ENCODE measurements at regions not wholly inside any gene's neighbourhood (a gene's known extent, or its start where the extent isn't known, plus 50 kb on each side); places are given as distances from the start of the nearest gene placed in this dataset.

GRCh38 chr9:78893774-78894401, 597.0 kb downstream of the PSAT1 start:
- TF ChIP-seq CTCF (IDR thresholded peaks at IDR 0.05; ENCODE audit: low read depth, low read length) = no peak
- no peaks in the 10 kb centered on the region for H3K36me3 ChIP-seq
- H3K9me3 ChIP-seq (ENCODE audit: low read depth) = no peaks in the 10 kb centered on the region
- H3K27ac ChIP-seq = no peak overlapping the region
- no peaks in the 10 kb centered on the region for H3K27me3 ChIP-seq
- H3K4me1 ChIP-seq (ENCODE audit: low read depth) = no peaks in the 10 kb centered on the region
- H3K4me3 ChIP-seq = no peak overlapping the region
- DNase-seq (ENCODE audit: low read depth in 1 of 2, low spot score in 1 of 2) = no peak

GRCh38 chr9:78896479-78896878, 599.6 kb downstream of the PSAT1 start:
- no peak overlapping the region for H3K4me3 ChIP-seq
- H3K9me3 ChIP-seq (ENCODE audit: low read depth) = no peaks in the 10 kb centered on the region
- no peak for TF ChIP-seq CTCF (IDR thresholded peaks at IDR 0.05; ENCODE audit: low read depth, low read length)
- no peak overlapping the region for H3K27ac ChIP-seq
- H3K36me3 ChIP-seq = no peaks in the 10 kb centered on the region
- no peaks in the 10 kb centered on the region for H3K4me1 ChIP-seq (ENCODE audit: low read depth)
- DNase-seq (ENCODE audit: low read depth in 1 of 2, low spot score in 1 of 2) = no peak
- no peaks in the 10 kb centered on the region for H3K27me3 ChIP-seq

- Histone ChIP-seq H3K4me3 (no peak overlapping the region), H3K36me3 (no peaks in the 10 kb centered on the region), H3K9me3 (ENCODE audit: low read depth) (no peaks in the 10 kb centered on the region), H3K27me3 (no peaks in the 10 kb centered on the region), H3K4me1 (ENCODE audit: low read depth) (no peaks in the 10 kb centered on the region), H3K27ac (no peak overlapping the region)
- TF ChIP-seq CTCF (IDR thresholded peaks at IDR 0.05; ENCODE audit: low read depth, low read length) = no peak
- DNase-seq (ENCODE audit: low read depth in 1 of 2, low spot score in 1 of 2) = no peak
Observed at GRCh38 chr9:78898234-78898633, 601.3 kb downstream of the PSAT1 start.

GRCh38 chr9:78899006-78899405, 602.1 kb downstream of the PSAT1 start:
- Histone ChIP-seq H3K4me3 (no peak overlapping the region), H3K27ac (no peak overlapping the region)
- TF ChIP-seq CTCF (IDR thresholded peaks at IDR 0.05; ENCODE audit: low read depth, low read length) = no peak

GRCh38 chr9:78900500-78900899, 603.6 kb downstream of the PSAT1 start:
- Histone ChIP-seq H3K9me3 (ENCODE audit: low read depth) (no peaks in the 10 kb centered on the region), H3K36me3 (no peaks in the 10 kb centered on the region), H3K27me3 (no peaks in the 10 kb centered on the region), H3K4me1 (ENCODE audit: low read depth) (no peaks in the 10 kb centered on the region), H3K27ac (no peak overlapping the region), H3K4me3 (no peak overlapping the region)
- peak in 1 of 2 donors; percentile 9 for DNase-seq (ENCODE audit: low read depth in 1 of 2, low spot score in 1 of 2)
- no peak for TF ChIP-seq CTCF (IDR thresholded peaks at IDR 0.05; ENCODE audit: low read depth, low read length)

More at GRCh38 chr9:78899006-78899405, 602.1 kb downstream of the PSAT1 start:
- no peak for DNase-seq (ENCODE audit: low read depth in 1 of 2, low spot score in 1 of 2)
- H3K36me3 ChIP-seq = no peaks in the 10 kb centered on the region
- no peaks in the 10 kb centered on the region for H3K9me3 ChIP-seq (ENCODE audit: low read depth)
- H3K27me3 ChIP-seq = no peaks in the 10 kb centered on the region
- no peaks in the 10 kb centered on the region for H3K4me1 ChIP-seq (ENCODE audit: low read depth)
